ENCODE measurements at regions not wholly inside any gene's neighbourhood (a gene's known extent, or its start where the extent isn't known, plus 50 kb on each side); places are given as distances from the start of the nearest gene placed in this dataset.
"Not testable (repeated sequence)": the region's sequence is repeated elsewhere in the genome, so short reads cannot be mapped to it uniquely, and the experiment has no call there.

- no peak for DNase-seq
Measured at GRCh38 chr1:105459759-105460158, 1596.7 kb upstream of the PRMT6 start.

- DNase-seq: no peak
Measured at GRCh38 chr1:105462308-105462707, 1594.2 kb upstream of the PRMT6 start.

- no peak for DNase-seq
Measured at GRCh38 chr1:105467549-105467948, 1588.9 kb upstream of the PRMT6 start.

GRCh38 chr1:105470541-105470940 is 1585.9 kb upstream of the PRMT6 start:
- DNase-seq: not testable (repeated sequence)

GRCh38 chr1:105483436-105483835 is 1573.0 kb upstream of the PRMT6 start:
- DNase-seq: no peak

GRCh38 chr1:105485207-105485606 is 1571.3 kb upstream of the PRMT6 start:
- no peak for DNase-seq

GRCh38 chr1:105492921-105493320 is 1563.6 kb upstream of the PRMT6 start:
- DNase-seq: no peak

- DNase-seq: no peak
Measured at GRCh38 chr1:105516068-105516467, 1540.4 kb upstream of the PRMT6 start.

GRCh38 chr1:105533996-105534395 is 1522.5 kb upstream of the PRMT6 start:
- no peak for DNase-seq

GRCh38 chr1:105544475-105544874 is 1512.0 kb upstream of the PRMT6 start:
- DNase-seq: no peak

- DNase-seq: no peak
Measured at GRCh38 chr1:105556266-105556665, 1500.2 kb upstream of the PRMT6 start.

- no peak for DNase-seq
Measured at GRCh38 chr1:105558023-105558422, 1498.5 kb upstream of the PRMT6 start.

- DNase-seq: no peak
Measured at GRCh38 chr1:105565006-105565405, 1491.5 kb upstream of the PRMT6 start.

- no peak for DNase-seq
Measured at GRCh38 chr1:105585791-105586190, 1470.7 kb upstream of the PRMT6 start.

- no peak for DNase-seq
Measured at GRCh38 chr1:105591681-105592080, 1464.8 kb upstream of the PRMT6 start.

- no peak for DNase-seq
Measured at GRCh38 chr1:105608713-105609112, 1447.8 kb upstream of the PRMT6 start.

GRCh38 chr1:105626276-105626987 is 1430.0 kb upstream of the PRMT6 start:
- DNase-seq: no peak

- not testable (repeated sequence) for DNase-seq
Measured at GRCh38 chr1:105631153-105631744, 1425.2 kb upstream of the PRMT6 start.

- DNase-seq: no peak
Measured at GRCh38 chr1:105632342-105633196, 1423.9 kb upstream of the PRMT6 start.

- no peak for DNase-seq
Measured at GRCh38 chr1:105636052-105636451, 1420.4 kb upstream of the PRMT6 start.

GRCh38 chr1:105641407-105641806 is 1415.1 kb upstream of the PRMT6 start:
- DNase-seq: no peak

- no peak for DNase-seq
Measured at GRCh38 chr1:105652109-105652508, 1404.4 kb upstream of the PRMT6 start.

- no peak for DNase-seq
Measured at GRCh38 chr1:105655032-105655431, 1401.4 kb upstream of the PRMT6 start.

- DNase-seq: no peak
Measured at GRCh38 chr1:105664495-105664894, 1392.0 kb upstream of the PRMT6 start.

Measured in activated T-cell treated with anti-CD3 and anti-CD28 coated beads, Interleukin-2, amount 50 U/mL, for 48 hours (primary cell).